NOMO-1 (cell line): ENCODE measurements at regions not wholly inside any gene's neighbourhood (a gene's known extent, or its start where the extent isn't known, plus 50 kb on each side); places are given as distances from the start of the nearest gene placed in this dataset.

Experiments used
- DNase-seq, 2 experiments: peaks; one replicate each; lab custom pipeline; 2025; ENCODE audit not compliant: unreplicated experiment in 2 of 2; lab: John Stamatoyannopoulos, UW

DNA sequence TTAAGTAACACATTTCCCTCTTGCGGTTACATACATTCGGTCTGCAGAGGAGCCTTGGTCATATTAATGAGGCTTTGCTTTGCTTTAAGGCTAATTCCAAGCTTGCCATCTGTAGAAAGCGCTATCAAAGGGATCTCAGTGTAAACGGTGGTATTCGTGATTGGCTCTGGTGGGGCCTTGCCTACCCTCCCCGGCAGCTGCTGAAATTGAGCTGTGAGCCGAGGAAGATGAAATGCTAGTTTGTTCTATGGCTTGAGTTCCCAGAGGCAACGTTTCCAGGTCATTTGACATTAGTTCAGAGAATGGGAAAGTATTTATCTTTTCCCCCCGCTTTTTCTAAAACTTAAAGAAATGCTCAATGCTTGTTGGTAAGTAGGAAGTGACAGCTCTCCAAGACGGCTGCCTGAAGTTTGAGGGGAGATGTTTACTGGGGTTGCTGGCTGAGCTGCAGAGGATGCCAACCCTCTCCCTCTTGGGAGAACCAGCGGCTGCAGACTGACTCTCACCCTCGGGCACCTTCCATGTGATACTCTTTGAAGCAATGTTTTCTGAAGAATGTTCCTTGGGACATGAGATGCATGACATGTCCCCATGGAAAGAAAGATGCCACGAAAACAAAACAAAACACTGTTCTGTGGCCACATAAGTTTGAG lies 458.7 kb upstream of the EEF2KMT start:
- no peak for DNase-seq

DNA sequence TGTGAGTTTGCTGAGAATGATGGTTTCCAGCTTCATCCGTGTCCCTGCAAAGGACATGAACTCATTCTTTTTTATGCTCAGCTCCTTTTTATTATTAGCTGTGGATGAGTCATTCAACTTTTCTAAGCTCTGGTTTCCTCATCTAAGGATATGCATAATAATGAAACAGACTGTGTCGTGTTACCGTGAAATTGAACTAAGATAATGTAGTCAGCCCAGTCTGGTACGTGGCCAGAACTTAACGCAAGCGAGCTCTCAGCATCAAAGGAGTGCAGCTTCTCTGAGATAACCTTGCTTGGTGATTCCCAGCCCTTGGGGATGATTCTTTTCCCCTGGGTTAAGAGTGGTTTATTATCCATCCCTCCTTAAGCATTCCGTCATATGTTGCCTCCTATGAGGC lies 454.3 kb upstream of the EEF2KMT start:
- DNase-seq, result no peak

DNA sequence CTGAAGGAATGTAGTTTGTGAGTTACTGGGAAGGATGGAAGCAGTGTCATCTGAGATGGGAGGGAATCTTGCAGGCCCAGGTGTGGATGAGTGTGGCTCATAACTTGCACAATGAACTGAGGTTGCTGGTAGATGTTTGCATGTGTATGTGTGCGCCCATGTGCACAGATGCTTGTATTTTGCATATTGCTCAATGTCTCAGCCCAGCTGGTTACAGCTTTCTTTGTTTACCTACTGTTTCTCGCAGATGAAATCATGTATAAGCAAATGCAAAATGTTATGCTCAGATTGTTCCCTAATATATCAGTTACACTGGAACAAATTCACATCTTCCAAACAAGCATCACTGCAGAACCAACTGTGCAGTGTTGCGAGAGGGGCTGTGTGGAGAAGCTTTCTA lies 452.2 kb upstream of the EEF2KMT start:
- no peak for DNase-seq

DNA sequence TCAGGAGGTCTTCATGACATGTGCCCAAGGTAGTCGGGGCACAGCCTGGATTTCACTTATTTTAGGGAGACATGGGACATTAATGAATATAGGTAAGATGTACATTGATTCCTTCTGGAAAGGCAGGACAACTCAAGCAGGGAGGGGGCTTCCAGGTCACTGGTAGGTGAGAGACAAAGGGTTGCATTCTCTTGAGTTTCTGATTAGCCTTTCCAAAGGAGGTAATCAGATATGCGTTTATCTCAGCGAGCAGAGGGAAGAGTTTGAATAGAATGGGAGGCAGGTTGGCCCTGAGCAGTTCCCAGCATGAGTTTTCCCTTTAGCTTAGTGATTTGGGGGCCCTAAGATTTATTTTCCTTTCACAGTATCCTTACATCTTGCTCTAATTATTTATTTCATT lies 443.8 kb upstream of the EEF2KMT start:
- DNase-seq, result no peak

DNA sequence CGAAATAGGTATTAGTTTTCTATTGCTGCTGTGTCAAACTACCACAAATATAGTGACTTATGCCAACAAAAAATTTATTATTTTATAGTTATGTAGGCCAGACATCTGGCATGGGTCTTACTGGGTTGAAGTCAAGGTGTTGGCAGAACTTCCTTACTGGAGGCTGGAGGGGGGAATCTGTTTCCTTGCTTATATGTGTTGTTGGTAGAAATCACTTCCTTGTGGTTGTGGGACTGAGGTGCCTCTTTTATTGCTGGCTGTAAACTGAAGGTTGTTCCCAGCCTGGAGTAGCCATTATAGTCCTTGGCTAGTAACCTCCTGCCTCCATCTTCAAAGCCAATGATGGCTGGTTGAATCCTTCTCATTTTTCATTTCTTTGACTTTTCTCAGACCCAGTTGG lies 439.8 kb upstream of the EEF2KMT start:
- DNase-seq, result no peak

DNA sequence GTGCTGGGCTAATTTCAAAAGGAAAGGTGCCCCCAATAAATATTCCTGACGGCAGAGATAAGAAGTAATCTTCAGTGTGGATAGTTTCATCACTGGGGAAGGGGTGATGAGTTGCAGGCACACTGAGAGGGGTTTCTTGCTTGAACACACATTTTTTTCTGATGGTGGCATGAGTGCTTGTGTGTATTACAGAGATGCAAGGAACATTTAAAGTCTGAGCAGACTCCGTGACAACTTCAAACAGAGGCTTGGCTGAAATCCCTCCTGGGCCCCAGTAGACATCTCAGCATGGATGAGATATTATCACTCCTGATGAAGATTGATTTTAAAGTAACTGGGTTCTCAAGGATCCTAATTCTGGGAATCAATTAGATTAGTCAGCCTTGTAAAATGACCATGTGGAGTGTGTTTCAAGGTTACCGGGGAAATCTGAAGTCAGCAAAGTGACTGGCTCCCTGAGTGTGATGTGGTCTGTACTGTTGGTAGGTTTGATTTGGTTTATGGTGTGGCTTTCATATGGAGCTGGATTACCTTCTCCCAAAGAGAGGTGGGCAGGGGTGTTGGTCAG lies 435.8 kb upstream of the EEF2KMT start:
- no peak for DNase-seq

DNA sequence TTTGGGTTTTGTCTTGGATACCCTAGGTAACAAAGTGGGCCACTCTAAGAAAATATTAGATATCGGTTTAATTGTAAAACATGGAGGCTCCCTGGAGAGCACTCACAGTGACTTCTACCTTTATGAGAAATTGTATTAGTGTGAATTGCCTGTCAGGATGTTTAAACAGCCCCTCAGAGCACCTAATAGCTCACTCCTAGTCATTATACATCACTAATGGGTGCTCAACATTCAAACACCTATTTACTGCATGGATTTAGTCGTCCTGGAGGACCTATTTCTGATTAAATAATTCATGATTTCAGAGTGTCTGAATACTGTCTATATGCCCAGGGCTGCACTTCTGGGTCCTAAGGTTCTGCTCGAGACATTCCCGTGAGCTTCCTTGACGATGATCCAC lies 430.2 kb upstream of the EEF2KMT start:
- DNase-seq, result no peak

DNA sequence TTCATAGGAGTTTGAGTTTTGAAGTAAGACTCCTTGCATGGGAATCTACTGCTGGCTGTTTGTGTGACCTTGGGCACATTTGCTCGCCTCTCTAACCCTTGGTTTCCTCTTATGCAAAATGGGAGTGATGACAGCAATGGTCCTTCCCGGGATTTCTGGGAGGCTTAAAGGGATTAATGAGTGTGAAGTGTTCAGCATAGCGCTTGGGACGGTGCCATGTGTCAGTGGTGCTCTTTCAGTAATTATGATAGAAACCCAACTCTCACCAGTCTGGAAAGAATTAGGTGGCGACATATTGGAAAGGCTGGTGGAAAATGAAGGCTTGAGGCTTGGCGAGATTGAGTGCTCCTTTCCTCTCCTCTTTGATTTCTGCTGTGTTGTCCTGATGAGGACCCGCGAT lies 429.2 kb upstream of the EEF2KMT start:
- no peak for DNase-seq

DNA sequence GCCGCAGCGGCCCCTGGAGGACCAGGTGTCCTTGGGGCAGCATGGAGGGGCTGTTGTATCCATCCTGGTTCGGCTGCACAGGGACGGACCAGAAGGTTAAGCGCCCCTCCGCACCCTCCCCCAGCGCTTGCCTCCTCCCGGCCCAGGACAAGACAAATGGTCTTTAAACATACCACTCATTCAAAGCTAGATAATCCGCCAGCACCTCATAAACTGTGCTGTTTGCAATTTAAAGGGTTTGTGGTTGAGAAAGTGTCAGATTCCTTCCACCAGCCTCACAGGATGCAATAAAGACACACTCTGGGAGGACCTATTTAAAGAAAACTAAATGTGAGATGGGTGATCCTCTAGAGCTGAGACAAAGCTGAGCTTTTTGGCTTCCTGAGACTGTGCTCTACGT lies 426.2 kb upstream of the EEF2KMT start:
- no peak for DNase-seq

DNA sequence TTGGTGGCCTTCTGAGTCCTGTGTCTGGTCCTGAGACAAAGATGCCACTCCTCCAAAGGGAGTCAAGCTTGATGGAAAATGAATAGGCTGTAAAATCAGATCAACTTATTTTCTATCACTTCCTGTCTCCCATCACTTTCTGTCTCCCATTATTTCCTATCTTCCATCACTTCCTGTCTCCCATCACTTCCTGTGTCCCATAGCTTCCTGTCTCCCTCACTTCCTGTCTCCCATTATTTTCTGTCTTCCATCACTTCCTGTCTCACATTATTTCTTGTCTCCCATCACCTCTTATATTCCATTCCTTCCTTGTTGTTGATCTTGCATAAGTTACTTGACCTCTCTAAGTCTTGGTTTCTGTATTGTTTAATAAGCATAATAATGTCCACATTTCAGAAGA lies 418.5 kb upstream of the EEF2KMT start:
- DNase-seq, result no peak

DNA sequence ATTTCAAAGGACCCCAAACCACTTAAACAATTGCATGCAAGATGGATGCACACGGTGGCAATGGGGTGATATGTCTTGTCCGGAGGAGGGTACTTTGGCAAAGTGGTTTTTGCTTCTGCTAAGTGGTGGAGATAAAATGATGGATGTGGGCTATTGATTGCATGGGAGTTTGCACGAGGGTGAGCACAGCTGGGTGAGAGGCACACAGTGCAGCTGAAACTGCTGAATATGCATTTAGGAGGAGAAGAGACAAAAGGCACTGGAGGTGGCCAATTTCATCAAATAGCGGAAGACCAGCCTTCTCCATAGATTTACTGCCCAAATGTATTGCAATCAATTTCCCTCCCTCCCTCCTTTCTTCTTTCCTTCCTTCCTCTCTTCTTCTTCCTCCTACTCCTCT lies 414.4 kb upstream of the EEF2KMT start:
- no peak for DNase-seq

DNA sequence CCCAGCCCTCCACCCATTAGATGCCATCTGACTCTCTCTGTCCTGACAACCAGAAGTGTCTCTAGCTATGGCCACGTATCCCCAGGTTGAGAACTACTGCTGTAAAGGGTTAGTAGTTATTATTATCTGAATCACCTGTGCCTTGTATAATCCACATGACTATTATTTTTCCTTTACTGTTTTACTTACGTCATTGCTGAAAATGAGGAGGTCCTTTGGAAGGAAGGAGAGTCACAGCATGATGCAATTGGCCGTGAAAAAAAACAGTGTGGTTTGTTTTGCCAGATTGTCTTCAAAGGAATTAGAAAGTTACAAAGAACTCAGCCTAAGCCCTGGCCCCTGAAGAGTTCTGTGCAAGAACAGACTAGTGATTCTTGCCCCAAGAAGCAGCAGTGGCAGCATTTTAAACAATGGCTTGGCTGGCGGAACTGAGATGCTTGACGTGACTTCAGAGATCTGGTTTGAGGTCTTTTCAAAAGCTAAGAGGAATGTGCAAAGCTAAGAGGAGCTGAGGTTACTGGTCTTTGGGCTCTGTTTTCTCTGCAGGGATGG lies 413.3 kb upstream of the EEF2KMT start:
- DNase-seq, result no peak

DNA sequence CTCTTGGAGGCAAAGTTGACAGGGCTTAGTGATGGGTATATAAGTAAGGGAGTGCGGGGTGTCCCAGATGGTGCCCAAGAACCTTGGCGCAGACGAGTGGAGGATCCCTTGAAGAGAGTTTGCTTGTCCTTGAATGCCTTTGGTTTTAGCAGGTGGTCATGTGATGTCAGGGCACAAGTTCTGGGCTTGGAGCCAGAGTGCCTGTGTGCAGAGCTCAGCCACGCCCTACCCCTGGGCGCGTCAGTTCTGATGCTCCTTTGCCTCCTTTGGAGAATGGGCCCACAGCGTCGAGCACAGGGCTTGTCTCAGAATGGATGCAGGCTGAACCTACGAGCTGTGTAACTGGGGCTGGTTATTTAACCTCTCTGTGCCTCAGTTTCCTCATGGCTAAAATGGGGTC lies 412.2 kb upstream of the EEF2KMT start:
- no peak for DNase-seq

DNA sequence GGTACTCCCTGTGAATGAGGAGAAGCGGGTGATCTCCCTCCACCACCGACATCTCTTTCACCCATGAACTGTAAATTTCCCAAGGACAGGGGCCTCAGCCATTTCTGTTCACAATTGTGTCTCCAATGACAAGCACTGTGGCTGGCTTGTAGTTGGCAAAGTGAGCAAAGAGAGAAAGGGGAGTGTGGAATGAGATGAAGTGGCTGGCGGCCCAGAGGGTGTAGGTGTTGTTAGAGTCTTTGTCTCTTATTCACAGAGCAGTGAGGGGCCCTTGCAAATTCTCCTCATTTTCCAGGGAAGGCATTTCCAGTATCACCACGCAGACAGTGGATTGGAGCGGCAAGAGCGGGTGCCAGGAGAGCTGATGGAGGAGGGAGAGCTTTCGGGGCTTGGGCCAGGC lies 411.7 kb upstream of the EEF2KMT start:
- no peak for DNase-seq

DNA sequence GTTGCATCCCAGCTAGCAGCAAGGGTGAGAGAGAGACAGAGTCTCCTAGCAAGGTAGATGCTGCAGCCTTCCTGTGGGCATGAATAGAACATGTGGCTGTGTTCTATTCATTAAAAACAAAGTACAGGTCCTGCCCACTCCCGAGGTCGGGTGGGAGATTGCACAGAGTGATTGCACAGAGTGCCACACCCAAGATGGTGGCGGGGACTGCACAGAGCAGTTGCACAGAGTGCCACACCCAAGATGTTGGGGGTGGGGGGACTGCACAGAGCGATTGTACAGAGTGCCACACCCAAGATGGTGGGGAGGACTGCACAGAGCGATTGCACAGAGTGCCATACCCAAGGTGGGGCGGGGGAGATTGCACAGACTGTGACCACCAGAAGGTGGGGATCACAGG lies 410.8 kb upstream of the EEF2KMT start:
- no peak for DNase-seq

DNA sequence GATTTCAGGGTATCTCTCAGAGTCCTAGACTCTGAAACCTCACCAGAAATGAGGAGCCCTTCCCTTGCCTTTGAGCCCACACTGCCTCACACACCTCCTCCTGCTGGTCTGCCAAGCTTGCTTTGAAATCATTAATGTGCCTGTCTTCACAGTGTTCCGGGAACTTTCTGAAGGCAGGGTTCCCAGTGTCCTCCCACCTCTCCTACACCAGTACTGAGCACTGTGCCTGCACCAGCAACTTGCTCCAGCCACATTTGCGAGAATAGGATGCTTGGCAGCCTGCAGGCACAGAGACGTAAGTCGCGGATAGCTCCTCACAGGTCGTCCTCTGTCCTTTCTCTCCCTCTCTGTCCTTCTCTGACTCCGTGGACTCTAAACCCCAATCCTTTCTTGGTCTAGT lies 408.4 kb upstream of the EEF2KMT start:
- DNase-seq, result no peak

DNA sequence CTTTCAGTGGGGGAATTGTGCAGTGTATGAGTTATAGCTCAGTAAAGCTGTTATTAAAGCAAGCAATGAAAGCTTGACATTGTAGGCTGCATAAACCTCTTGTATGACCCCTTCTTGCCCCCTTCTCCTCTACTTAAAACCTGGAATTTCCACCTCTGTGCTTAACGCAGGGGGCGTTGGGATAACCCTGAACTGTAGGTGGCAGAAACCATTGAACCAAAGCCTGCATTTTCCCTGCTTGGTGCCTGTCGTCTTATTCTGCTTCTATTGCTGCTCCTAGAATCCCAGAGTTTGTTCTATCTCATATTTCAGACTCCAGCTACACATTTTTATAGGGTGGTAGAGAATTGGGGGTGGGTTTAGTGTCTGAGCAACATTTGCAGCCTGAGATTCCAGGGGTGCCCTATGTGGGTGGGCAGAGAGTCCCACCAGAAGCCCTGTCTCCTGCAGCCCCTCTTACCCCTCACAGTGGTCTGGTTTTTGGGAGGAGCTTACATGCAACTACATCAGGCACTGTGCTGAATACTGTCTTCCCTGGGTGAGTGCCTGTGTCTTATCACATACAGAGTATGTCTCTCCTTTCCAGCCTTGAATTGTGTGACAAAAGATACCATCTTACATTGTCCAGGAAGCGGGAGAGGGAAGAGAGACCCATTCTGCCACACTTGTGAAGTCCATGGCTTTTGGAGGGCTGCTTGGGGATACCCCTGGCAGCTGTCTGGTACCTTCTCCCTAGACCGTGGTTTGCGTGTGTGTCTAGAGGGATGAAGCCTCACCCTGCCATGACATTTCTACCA lies 407.7 kb upstream of the EEF2KMT start:
- no peak for DNase-seq

DNA sequence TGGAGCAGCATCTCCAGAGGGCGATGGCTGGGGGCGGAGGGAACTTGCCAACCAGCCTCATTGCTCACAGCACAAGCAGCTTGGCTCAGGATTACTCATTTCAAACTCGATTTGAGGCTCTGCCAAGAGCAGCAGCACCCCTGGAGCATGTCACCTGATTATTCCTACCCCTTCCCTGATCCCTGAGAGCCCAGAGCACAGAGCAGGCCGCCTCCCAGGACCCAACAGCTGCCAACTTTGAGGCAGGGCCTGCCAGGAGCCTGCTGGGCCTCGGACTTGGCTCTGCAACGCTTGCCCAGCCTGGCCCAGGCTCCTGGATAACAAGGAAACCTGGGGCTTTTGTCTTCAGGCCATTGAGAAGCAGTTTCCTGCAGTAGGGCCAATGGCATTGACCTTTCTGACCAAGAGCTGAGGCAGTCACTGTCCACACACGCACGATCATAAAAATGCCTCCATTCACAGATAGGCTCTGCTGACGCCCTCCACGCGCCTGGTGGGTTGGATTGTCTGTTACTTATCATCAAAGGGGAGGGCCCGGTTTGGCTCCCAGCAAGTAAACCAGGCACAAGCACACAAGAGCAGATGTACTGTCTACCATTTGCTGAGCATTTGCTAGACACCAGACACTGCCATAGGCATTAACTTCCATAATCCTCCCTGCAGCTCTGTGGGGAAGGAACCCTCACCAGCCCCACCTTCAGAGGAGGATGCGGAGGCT lies 406.6 kb upstream of the EEF2KMT start:
- DNase-seq, result no peak

DNA sequence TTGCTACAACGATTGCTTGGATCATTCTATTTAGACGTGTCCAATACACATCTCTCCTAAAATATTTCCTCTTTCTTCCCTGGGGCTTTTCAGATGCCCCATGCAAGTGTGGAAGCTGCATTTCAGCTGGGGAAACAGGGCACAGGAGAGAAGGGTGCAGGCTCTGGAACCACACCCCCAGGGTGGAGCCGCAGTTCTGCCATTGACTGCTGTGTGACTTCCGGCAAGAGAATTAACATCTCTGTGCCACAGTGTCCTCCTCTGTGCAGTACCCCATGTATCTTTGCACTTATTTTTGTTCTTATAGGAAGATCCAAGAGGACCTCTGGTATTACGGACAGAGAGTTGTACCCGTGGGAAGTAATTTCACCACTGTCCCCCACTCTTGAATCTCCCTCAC lies 405.3 kb upstream of the EEF2KMT start:
- DNase-seq, result no peak

DNA sequence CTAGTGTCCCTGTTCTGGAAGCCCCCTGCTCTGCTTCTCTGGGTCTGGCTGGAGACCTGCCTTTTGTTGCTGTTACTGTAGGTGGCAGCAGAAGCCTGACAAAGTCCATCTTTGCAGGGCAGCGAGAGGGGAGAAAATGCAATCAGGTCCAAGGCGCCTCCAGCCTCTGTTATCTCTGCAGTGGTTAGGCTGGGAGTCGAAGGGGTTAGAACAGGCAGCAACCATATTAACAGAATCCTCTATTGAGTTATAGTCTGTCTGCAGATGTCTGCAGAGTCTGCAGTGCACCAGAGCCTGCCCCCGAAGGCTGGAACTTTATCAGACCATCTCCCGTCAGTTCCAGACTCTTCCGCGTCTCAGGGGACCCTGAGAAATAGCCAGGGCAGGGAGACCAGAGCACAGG lies 404.9 kb upstream of the EEF2KMT start:
- no peak for DNase-seq

DNA sequence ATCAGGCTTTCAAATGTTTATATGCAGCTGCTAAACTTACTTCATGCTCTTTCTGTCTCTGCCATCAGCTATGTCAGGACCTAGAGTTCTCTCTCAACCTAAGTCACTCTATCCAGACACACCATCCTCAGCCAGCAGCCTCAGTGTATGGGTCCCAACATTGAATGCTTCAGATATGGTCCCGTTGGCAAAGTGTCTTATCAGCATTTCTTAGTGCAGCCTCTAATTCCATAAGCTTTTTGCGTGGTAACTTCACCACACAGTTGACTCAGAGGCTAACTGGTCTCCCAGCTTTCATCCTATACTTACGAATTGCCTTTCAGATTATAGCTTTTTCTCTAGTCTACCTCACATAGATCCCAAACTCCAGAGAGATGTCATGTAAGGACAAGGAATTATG lies 402.9 kb upstream of the EEF2KMT start:
- DNase-seq, result no peak
